Fibroblast of upper back skin (primary cell): ENCODE measurements at regions not wholly inside any gene's neighbourhood (a gene's known extent, or its start where the extent isn't known, plus 50 kb on each side); places are given as distances from the start of the nearest gene placed in this dataset.

ENCODE experiments used
- DNase-seq: peaks from one replicate; pipeline ENCODE4 v3.0.0-alpha.2; 2013

DNA sequence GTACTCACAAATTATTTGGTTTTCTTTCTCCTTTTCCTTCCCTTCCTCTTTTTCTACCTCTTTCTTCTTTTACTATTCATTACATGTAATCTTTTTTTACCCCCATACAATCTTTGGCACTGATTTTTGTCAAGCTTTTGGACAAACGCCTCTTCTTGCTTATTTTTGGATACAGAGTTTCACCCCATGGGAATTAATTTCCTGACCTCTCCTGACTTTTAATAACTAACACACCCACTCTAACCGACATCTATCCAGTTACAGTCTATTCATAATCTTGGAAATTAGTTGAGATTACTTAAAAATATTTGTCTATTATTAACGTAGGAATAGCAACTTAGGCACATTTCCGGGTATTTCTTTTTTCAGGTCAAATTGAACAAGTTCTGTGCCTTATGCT, 101.2 kb downstream of the HDGFL1 start:
- DNase-seq: no peak

DNA sequence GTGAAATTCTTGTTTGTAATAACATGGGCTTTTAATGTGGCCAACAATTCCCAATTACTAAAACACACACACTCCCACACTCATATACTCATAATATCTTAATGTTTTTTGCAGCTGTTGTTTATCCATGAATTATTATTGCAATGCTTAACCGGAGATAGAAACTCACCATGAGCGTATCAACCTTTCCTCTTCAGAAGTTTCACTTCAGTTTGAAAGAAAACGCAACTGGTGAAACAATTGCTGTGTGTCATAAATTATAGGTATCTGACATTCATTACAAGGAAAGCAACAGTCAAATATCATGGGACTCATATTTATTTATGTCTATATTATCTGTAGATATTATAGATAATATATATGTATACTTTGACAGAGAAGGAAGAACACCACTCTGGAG, 104.1 kb downstream of the HDGFL1 start:
- no peak for DNase-seq

DNA sequence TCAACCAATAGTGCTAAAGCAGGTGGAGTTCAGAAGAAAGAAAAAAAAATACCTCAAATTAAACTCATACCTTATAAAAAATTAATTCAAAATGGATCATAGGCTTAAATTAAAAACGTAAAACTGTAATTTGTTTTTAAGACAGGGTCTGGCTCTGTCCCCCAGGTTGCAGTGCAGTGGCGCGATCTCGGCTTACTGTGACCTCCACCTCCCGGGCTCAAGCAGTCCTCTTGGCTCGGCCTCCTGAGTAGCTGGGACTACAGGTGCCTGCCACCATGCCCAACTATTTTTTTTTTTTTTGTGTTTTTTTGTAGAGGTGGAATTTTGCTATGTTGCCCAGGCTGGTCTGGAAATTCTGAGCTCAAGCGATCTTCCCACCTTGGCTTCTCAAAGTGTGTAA, 111.6 kb downstream of the HDGFL1 start:
- no peak for DNase-seq

DNA sequence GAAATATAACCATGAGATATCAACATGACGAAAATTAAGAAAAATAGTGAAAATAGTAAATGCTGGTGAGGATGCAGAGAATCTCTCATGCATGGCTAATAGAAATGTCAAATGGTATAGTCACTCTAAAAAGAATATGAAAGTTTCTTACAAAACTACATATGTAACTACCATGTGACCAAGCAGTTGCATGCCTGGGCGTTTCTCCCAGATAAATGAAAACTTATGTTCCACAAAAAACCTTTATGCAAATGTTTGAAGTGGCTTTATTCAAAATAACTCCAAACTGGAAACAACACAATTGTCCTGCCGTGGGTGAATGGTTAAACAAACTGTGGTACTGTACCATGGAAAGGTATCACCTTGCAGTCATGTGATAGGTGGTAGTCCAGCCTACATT, 112.4 kb downstream of the HDGFL1 start:
- DNase-seq: peak; percentile 16

DNA sequence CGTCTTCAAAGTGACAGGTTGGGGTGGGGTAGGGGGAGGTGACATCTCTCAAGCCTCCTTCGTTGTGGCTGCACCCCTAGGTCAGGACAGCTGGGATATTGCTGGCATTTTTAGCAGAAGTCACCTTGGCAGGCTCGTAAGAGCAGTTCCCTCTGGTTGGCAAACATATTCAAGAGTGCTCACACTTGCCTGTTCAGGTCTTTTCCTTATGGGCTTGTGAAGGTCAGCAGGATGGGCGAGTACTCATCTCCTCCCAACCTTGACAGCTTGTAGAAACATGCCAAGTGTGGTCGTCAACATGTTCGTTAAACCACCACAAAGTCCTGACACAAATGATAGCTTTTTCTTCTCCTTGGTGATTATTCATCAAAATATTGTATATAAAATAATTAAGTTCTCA, 113.6 kb downstream of the HDGFL1 start:
- DNase-seq: no peak

DNA sequence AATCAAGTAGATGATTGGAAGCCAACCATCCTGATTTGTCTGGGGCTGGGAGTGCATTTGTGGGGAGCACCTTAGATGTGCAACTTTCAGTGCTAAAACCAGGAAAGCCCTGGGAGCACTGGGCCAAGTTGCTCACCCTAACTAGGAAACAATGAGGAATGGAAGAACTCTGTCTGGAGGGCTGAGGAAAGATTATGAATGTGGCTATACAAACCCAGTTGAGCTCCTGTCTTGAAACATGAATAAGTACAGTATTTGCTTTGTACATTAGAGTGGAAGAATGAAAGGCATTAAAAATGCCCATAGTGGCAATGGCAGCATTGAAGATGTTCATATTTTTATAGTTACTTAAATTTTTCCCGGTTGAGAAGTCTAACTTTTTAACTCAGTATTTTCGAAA, 121.1 kb downstream of the HDGFL1 start:
- DNase-seq: no peak

DNA sequence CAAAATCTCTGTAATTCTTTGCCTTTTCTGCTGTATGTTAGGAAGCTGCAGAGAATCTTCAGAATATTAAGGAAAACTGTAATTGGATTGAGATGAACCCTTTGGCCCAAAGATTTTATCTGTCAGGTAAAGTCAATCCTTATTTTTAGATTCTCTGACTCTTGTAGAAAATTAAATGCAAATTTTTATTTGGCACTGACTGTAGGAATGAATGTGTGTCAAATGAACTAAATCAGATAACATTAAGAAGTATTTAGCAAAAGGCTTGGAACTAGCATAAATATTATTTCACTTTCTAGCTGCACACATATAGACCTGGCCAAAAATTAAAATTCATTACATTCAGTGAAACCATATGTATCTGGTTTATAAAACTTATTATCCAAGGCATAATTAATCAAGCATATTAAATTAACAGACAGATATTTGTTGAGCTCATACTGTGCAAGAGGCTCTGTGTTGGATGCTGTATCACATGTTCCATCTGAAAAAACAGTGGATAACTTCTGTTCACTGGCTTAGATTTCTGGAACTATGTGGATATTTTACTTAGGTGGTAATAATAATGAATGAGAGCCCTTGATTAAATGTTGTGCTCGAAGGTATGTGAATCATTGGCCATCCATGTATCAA, 124.8 kb downstream of the HDGFL1 start:
- DNase-seq: no peak

DNA sequence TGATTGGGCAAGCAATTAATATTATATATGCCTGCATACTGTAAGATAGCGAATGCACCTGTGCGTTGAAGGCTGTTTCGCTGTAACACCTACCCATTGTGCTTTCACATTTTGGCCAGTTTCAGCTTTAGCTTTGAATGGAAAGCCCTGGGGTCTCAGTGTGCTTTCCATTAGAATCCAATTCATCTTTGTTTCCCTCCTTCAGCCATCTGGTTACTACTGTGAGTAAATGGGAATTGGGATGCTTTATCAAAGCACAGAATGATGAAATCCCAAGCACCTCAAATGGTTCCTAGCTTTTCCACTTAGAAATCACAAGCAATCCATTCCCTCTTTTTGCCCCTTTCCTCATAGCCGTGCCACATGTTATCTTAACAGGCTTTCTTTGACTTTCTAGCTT, 127.1 kb downstream of the HDGFL1 start:
- no peak for DNase-seq

DNA sequence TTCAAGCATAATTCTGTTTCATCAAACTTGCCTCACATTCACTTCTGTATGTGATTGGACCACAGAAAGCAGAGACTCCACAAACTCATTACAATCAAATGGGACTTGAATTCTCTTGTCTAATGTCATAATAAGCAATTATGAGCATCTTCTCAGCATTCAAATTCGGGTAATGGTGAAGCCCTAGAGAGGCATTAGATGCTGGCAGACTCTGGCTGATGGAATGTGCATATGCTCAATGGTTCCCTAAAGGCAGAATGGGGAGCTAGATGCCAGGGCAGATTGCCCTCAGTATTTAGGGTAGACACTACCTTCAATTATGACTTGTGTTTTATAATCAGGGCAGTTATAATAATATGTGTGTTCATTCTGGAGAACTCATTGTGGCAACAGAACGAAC, 127.9 kb downstream of the HDGFL1 start:
- no peak for DNase-seq

DNA sequence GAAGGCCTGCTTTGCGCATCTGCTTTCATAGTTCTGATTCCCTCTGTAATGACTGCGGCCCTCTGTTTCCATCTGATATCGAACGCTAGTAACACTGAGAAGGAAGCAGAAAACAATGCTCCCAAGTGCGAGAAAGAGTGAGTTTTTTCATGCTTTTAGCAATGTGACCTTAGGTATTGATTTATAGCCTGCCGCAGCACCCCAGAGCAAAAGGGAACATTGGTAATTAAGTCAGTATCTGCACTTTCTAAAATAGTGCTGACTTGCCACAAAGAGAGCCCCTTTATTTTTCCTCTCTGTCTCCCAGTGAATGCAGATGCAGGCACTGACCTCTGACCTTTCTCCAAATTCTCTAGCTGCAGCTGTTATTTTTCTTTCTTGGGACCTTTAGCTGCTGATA, 129.8 kb downstream of the HDGFL1 start:
- no peak for DNase-seq

DNA sequence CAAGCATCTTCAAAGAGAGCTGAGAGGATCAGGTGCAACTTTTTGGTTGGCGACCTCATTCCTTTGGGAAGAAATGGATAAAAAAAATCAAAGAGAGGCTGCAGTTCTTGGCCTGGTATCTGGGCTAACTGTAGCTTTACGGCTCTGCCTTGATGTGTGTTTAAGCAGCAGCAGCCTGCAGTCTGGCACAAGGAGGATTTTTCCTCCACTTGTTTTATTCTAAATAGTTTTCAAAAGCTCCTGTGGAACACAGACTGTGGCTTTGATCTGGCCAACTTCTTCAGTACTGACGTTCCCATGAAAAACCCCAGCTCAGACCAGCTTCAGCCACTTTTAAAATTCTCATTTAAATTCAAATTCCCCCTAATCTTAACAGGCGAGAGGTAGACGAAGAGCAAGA, 137.3 kb downstream of the HDGFL1 start:
- DNase-seq: no peak

DNA sequence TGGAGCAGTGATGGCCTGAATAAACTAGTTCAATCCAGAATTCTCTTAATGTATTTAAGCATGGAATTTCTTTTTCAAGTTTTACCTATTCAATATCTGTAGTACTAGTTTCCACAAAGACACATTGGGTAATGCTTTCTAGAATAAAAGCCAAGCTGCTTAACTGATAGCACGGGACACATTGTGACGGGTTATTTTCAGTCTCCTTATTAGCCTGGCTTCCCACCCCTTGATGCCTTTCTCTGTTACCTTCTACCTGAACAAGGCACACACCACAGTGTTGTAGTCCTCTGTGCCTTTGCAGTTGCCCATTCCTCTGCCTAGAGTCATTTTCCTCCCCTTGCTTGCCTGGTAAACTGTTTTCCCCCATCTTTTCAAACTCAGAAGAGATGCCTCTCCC, 139.1 kb downstream of the HDGFL1 start:
- DNase-seq: no peak

DNA sequence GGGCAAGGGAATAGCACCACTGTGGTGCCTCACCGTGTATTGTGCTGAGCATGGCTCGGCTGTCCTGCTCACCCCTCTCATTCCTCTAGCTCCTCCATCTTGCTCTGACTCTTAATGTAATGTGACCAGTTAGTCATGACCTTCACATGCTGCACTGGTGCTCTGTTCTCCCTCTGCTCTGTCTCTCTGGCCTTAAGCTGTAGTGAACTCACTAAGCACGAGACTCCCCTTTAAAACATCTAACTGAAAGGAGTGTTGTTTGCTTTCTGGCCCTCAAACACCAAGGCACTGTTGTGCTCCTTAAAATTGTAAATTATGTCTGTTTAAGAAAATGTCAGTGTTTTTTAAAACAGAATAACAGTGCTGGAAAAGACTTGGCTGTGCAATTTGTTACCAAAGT, 140.4 kb downstream of the HDGFL1 start:
- no peak for DNase-seq

DNA sequence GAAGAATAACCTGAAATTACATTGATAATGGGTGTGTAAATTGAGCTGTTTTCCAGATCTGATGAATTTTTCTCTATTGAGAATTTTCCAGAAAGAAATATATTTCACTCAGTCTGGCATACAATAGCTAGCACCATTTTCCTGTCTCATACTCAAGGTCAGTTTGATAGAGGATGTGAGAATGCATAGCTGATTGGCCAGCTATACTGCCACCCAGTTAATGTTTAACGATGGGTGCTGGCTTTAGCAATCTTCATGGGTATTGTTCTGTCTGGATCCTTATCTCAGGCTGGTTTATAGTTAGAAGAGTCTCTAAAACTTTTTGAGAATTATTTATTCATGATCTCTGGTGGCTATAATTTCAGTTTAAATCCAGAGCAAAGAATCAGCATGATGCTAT, 147.4 kb downstream of the HDGFL1 start:
- no peak for DNase-seq

DNA sequence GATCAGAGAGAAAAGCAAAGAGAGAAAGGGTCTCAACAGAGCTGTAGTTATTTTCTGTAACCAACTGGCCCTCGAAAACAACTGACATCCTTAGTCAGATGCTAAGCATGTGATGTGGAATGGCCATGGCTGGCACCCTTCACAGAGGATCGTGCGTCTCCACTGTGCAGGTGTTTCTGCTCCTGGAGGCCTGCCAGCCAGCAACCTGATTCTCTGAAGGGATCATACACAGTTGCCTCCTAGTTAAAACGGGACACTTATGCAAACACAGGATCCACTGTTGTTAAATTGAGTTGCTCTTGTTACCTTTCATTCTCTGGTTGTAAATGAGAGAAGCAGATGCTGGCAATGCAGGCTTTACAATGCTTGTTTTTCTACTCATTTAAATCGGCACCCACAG, 148.5 kb downstream of the HDGFL1 start:
- DNase-seq: no peak

DNA sequence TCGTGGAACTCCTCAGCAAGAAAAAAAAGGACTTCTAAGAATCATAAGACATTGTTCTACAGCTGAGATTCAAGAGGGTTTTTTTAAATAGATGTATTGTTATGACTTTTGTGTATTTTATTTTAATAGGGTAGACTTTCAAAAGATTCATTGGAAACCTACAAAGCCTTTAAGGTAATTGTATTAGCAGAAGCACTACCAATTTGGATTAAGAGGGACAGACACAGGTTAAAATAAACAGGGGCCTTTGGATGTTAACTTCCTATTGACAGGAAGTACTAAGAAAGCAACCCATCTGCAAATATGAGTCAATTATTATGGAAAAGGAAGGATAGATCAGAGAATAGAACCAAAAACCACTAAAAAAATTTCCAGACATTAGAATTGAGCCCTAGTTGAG, 153.5 kb downstream of the HDGFL1 start:
- no peak for DNase-seq

DNA sequence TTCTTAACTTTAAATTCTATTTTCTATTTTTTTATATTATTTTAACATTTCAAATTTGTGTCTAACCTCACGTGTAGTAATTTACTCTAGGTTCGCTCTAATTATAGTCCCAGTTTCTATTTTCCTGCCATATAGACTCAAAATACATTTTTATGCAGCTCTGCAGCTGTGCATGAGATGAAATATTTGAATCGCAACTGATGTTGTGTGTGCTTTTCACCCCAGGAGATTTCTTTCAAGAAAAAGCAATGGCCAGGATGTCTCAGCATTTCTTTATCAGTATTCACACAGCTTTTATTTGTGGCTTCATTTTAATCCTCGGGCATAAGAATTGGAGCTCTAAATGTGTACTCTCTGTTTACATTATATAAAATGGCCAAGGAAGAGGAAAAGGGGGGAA, 157.6 kb downstream of the HDGFL1 start:
- DNase-seq: no peak

DNA sequence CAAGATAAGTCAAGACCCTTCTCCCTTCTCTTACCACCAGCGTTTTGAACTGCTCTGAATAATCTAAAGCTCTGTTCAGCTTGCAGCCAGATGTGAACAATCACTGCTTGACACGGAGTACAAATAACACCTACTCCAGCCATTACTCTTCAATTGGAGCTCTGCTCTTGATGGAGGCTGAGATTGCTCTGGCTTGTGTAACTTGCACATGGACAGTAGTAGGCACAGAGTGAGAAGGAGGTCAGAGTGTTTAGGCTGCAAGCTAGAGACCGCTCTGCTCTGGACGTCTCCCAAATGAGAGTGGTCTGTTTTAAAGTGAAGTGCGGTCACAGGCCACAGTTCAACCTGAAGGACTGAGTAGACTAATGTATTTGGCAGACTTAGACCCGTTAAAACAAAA, 158.3 kb downstream of the HDGFL1 start:
- no peak for DNase-seq

DNA sequence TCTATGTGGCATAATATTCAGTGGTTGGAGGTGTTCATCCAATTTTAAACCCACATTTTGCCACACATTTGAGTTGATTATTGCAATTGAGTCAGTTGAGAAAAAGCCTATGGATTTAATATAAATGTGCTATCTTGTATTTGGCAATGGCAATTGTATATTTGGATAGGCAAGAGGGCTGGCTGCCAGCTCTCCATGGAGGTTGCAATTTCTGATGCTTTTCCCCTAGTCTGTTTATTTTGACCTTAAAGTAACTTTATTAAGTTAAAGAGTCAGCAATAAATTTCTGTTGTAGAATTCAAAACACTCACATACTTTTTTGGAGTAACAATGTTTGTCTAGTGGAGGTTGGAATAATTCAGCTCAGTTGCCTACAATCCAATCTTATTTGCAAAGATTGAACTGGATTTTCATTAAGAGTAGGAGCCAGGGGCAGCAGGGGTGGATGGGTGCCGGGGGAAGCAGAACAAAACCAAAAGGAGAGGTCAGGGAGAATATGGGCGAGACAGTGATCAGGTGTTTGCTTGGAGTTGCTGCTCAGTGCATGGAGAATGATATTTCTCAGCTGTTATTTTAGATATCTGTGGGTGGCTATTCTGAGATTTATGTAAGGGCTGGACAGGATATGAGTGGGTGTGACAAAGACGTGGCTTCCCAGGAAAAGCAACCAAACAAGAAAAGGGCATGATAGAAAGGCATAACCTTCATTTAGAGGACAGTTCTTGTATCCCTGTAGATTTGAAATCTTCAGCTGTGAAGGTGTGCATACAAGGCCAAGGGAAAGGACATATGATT, 163.0 kb downstream of the HDGFL1 start:
- no peak for DNase-seq

DNA sequence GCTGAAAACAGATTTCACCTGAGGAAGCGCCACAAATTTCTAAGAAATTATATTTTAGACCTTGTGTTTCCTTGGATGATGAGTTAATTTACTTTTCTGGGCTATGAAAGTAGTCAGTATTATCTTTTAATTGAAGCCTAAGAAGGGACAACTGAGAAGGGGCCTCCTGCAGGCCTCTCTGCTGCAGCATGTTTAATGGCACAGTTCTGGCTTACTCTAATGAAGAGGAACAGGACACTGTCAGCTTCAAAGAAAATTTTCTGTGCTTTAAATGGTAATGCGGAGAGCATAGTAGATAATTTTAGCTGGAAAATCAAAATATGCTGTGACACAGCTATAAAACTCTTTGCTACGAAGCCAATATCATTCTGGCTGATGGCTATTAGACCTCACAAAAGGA, 167.4 kb downstream of the HDGFL1 start:
- DNase-seq: no peak

DNA sequence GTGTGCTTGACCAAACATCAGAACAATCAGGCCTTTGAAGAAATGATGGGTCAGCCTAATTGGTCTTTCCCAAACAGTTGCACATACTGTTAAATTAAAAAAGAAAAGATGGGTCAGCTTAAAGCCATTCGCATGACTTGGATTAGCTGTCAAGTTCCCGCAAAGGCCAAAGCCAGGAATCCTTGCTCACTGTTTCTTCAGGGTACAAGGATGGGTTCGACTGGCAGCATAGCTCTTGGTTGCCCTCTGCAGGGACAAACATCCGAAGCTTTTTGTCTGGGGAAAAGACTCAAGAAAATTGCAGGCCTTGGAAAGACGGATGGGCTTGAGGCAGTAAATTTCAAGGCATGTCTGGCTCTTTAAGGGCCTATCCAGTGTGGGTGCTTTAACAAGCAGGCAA, 168.0 kb downstream of the HDGFL1 start:
- peak; percentile 71 for DNase-seq

DNA sequence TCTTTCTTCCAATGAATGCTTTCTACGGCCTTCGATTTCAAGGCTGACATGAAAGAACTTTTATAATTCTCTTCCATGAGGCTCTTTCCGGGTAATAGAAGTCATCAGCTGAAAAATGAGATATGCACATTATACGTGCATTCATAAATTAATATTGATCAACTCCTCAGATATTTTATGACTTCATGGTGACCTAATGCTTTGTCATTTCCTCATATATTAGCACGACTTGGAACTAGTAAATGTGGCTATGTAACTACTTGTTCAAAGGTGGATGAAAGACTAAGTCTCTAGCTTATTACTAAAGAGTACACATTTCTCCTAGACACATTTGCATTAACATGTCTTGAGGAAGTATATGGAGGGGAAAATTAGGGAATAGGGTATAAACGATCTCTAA, 168.8 kb downstream of the HDGFL1 start:
- no peak for DNase-seq

DNA sequence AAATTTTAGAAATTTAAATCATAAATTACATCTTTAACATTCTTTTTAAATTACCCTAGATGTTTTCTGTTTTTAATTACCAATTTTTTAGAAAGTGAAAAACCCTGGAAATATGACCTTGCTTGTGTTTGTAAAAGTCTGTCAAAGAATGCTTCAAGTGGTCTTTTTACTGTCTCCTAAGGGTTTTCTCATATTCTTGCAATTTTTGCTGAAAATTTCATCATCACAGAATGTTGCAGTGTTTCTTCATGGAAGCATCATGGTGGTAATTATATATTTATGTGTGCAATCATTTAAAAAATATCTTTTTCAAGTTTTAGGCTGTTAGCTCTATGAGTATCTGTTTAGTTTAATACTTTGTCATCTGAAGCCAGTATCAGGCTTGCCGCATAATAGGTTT, 178.2 kb downstream of the HDGFL1 start:
- DNase-seq: peak; percentile 52

DNA sequence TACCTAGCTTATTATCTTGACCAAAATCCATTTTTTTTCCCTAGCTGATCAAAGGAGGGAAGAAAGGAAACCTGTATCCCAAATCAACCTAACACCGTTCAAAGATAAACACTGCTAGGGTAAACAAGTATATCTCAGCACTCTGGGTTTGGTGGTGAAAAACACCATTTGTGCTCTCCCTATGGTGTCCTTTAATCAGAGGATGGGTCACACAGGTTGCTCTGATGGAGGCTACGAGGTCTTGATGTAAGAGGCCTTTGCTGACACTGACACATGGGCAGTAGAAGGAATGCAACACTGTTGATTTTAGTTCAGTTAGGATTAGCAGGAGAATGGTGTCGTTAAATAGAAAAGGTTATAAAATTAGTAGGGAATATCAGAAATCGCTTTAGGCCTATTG, 179.3 kb downstream of the HDGFL1 start:
- DNase-seq: no peak

DNA sequence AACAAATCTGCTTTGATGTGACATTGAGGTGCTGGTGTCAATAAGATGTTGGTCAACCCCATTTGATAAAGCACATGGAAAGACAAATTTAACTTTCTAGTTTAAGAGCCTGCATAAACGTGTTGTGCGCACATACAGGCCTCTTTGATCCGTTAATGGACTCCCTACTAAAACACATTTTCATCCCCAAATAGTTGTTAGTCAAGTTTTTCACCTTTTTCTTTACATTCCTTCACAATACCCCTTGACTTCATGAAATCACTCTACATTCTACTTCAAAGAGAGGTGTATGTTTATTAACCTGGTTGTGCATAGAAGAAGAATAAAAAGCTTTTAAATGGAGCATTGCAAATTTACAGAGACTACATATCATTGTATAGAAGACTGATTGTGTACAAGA, 180.3 kb downstream of the HDGFL1 start:
- DNase-seq: no peak
